Mesendoderm (in vitro differentiated cells): ENCODE measurements at regions not wholly inside any gene's neighbourhood (a gene's known extent, or its start where the extent isn't known, plus 50 kb on each side); places are given as distances from the start of the nearest gene placed in this dataset.

Experiments used
- DNase-seq: peaks from one replicate; pipeline ENCODE4 v3.0.0; 2013
- H2AK5ac ChIP-seq: 2 replicates; pipeline ENCODE4 v1.6.1; 2013; ENCODE audit warnings: low read length, inconsistent platforms
- H2BK120ac ChIP-seq: 2 replicates; pipeline ENCODE4 v1.6.1; 2013; ENCODE audit warnings: low read depth, mild to moderate bottlenecking, low read length, moderate library complexity, mixed read lengths
- H2BK15ac ChIP-seq: replicated peaks from 2 replicates; pipeline ENCODE4 v1.6.1; 2013; ENCODE audit warnings: low read depth, mild to moderate bottlenecking, moderate library complexity
- H2BK5ac ChIP-seq: 2 replicates; pipeline ENCODE4 v1.6.1; 2013; ENCODE audit warnings: low read length, inconsistent platforms
- H3K18ac ChIP-seq: 2 replicates; pipeline ENCODE4 v1.6.1; 2013; ENCODE audit warnings: mild to moderate bottlenecking, low read length, mixed read lengths
- H3K23ac ChIP-seq: one replicate; pipeline ENCODE4 v1.6.1; 2013; ENCODE audit warnings: low read length
- H3K27ac ChIP-seq: 2 replicates; pipeline ENCODE4 v1.5.1; 2013; ENCODE audit warnings: low read depth, mild to moderate bottlenecking, inconsistent platforms, low read length, moderate library complexity
- H3K27me3 ChIP-seq: 2 replicates; pipeline ENCODE4 v1.6.1; 2013; ENCODE audit warnings: low read length, control low read depth, mild to moderate bottlenecking, inconsistent platforms; ENCODE audit not compliant: insufficient read depth, poor library complexity
- H3K36me3 ChIP-seq: 2 replicates; pipeline ENCODE4 v1.6.1; 2013; ENCODE audit warnings: low read length, inconsistent platforms; ENCODE audit not compliant: control insufficient read depth, insufficient read depth
- H3K4ac ChIP-seq: one replicate; pipeline ENCODE4 v1.6.1; 2013; ENCODE audit warnings: low read depth, mild to moderate bottlenecking, low read length, moderate library complexity
- H3K4me1 ChIP-seq: 2 replicates; pipeline ENCODE4 v1.6.1; 2013; ENCODE audit warnings: low read depth, low read length, inconsistent platforms; ENCODE audit not compliant: control insufficient read depth
- H3K4me2 ChIP-seq: 2 replicates; pipeline ENCODE4 v1.6.1; 2013; ENCODE audit warnings: low read length
- H3K4me3 ChIP-seq: 2 replicates; pipeline ENCODE4 v1.5.1; 2013; ENCODE audit warnings: mild to moderate bottlenecking, low read length
- H3K56ac ChIP-seq: one replicate; pipeline ENCODE4 v1.6.1; 2013; ENCODE audit warnings: low read length
- H3K79me1 ChIP-seq: 2 replicates; pipeline ENCODE4 v1.6.1; 2013; ENCODE audit warnings: low read length, inconsistent platforms
- H3K79me2 ChIP-seq: 2 replicates; pipeline ENCODE4 v1.6.1; 2013; ENCODE audit warnings: mild to moderate bottlenecking, low read length; ENCODE audit not compliant: control insufficient read depth, insufficient read depth
- H3K9ac ChIP-seq: 2 replicates; pipeline ENCODE4 v1.6.1; 2013; ENCODE audit warnings: low read length, inconsistent platforms
- H4K5ac ChIP-seq: one replicate; pipeline ENCODE4 v1.6.1; 2013; ENCODE audit warnings: low read length
- H4K8ac ChIP-seq: one replicate; pipeline ENCODE4 v1.6.1; 2013; ENCODE audit warnings: low read depth, mild to moderate bottlenecking, control low read depth, low read length, moderate library complexity
- WGBS: extraction: QIAGEN DNeasy Blood & Tissue Kit; methylation state at CpG from one replicate; pipeline ENCODE4 v1.1.7; 2013; ENCODE audit warnings: low lambda C conversion rate, missing lambda C conversion rate; ENCODE audit not compliant: insufficient coverage; ENCODE audit errors: extremely low coverage; 5-methylcytosine and 5-hydroxymethylcytosine counted together

- Histone ChIP-seq H3K4ac (no peak overlapping the region), H2BK120ac (no peak overlapping the region), H3K4me2 (no peak overlapping the region), H3K27ac (no peak overlapping the region), H3K9ac (no peak overlapping the region), H3K79me1 (no peaks in the 10 kb centered on the region), H3K4me3 (no peak overlapping the region), H4K8ac (no peak overlapping the region), H3K79me2 (no peaks in the 10 kb centered on the region), H3K18ac (no peak overlapping the region), H3K56ac (no peak overlapping the region), H2BK15ac (no peak overlapping the region), H4K5ac (no peak overlapping the region), H3K4me1 (no peaks in the 10 kb centered on the region), H3K23ac (no peak overlapping the region), H2AK5ac (no peak overlapping the region), H3K27me3 (no peaks in the 10 kb centered on the region), H2BK5ac (no peak overlapping the region), H3K36me3 (no peaks in the 10 kb centered on the region)
- whole genome bisulfite sequencing = no CpG with 5 or more reads among the region's 11 CpGs
- DNase-seq = peak; percentile 79
These were observed 213.3 kb upstream of the MIR17HG start for GRCh38 chr13:91133941-91134802.

GRCh38 chr13:91134803-91135184 lies 212.7 kb upstream of the MIR17HG start:
- H2AK5ac ChIP-seq = no peak overlapping the region
- no peaks in the 10 kb centered on the region for H3K79me1 ChIP-seq
- no peak for DNase-seq
- H3K27ac ChIP-seq = no peak overlapping the region
- no peak overlapping the region for H3K9ac ChIP-seq
- H4K5ac ChIP-seq = no peak overlapping the region
- H3K18ac ChIP-seq = no peak overlapping the region
- no peaks in the 10 kb centered on the region for H3K27me3 ChIP-seq
- H2BK120ac ChIP-seq = no peak overlapping the region
- H3K56ac ChIP-seq = no peak overlapping the region
- no peaks in the 10 kb centered on the region for H3K79me2 ChIP-seq
- no peak overlapping the region for H3K23ac ChIP-seq
- no peaks in the 10 kb centered on the region for H3K4me1 ChIP-seq
- no peak overlapping the region for H3K4me2 ChIP-seq
- no peak overlapping the region for H2BK5ac ChIP-seq
- no peak overlapping the region for H4K8ac ChIP-seq
- no peaks in the 10 kb centered on the region for H3K36me3 ChIP-seq
- WGBS = no CpG with 5 or more reads among the region's 2 CpGs
- no peak overlapping the region for H2BK15ac ChIP-seq
- H3K4me3 ChIP-seq = no peak overlapping the region
- no peak overlapping the region for H3K4ac ChIP-seq

GRCh38 chr13:91135376-91135775 lies 212.1 kb upstream of the MIR17HG start:
- Histone ChIP-seq H4K8ac (no peak overlapping the region), H3K4me3 (no peak overlapping the region), H2AK5ac (no peak overlapping the region), H4K5ac (no peak overlapping the region), H3K4me1 (no peaks in the 10 kb centered on the region), H3K79me2 (no peaks in the 10 kb centered on the region), H2BK120ac (no peak overlapping the region), H3K27ac (no peak overlapping the region), H3K18ac (no peak overlapping the region), H2BK15ac (no peak overlapping the region), H3K56ac (no peak overlapping the region), H2BK5ac (no peak overlapping the region), H3K36me3 (no peaks in the 10 kb centered on the region), H3K79me1 (no peaks in the 10 kb centered on the region), H3K9ac (no peak overlapping the region), H3K4ac (no peak overlapping the region), H3K23ac (no peak overlapping the region), H3K27me3 (no peaks in the 10 kb centered on the region), H3K4me2 (no peak overlapping the region)
- no peak for DNase-seq

- H3K27ac ChIP-seq = no peak overlapping the region
- no peak overlapping the region for H2BK5ac ChIP-seq
- no peak overlapping the region for H3K4ac ChIP-seq
- peaks cover 3% of the 10 kb centered on the region for H3K4me1 ChIP-seq
- no peak for DNase-seq
- no peak overlapping the region for H3K23ac ChIP-seq
- H4K8ac ChIP-seq = no peak overlapping the region
- H2BK120ac ChIP-seq = no peak overlapping the region
- no peak overlapping the region for H4K5ac ChIP-seq
- no peak overlapping the region for H2AK5ac ChIP-seq
- no peak overlapping the region for H3K18ac ChIP-seq
- no peak overlapping the region for H3K9ac ChIP-seq
- H3K4me2 ChIP-seq = no peak overlapping the region
- H3K27me3 ChIP-seq = no peaks in the 10 kb centered on the region
- H3K56ac ChIP-seq = no peak overlapping the region
- no peaks in the 10 kb centered on the region for H3K36me3 ChIP-seq
- H3K79me1 ChIP-seq = no peaks in the 10 kb centered on the region
- H3K79me2 ChIP-seq = no peaks in the 10 kb centered on the region
- no peak overlapping the region for H3K4me3 ChIP-seq
- H2BK15ac ChIP-seq = no peak overlapping the region
These were observed 211.5 kb upstream of the MIR17HG start for GRCh38 chr13:91135968-91136367.

- H2AK5ac ChIP-seq = no peak overlapping the region
- no peaks in the 10 kb centered on the region for H3K79me1 ChIP-seq
- peaks cover 4% of the 10 kb centered on the region for H3K4me1 ChIP-seq
- no peak overlapping the region for H3K23ac ChIP-seq
- H3K27me3 ChIP-seq = no peaks in the 10 kb centered on the region
- DNase-seq = no peak
- no peak overlapping the region for H4K5ac ChIP-seq
- no peaks in the 10 kb centered on the region for H3K36me3 ChIP-seq
- H3K18ac ChIP-seq = no peak overlapping the region
- no peak overlapping the region for H3K4ac ChIP-seq
- no peak overlapping the region for H2BK5ac ChIP-seq
- H3K4me2 ChIP-seq = no peak overlapping the region
- H3K4me3 ChIP-seq = no peak overlapping the region
- H3K79me2 ChIP-seq = no peaks in the 10 kb centered on the region
- H3K27ac ChIP-seq = no peak overlapping the region
- H3K9ac ChIP-seq = no peak overlapping the region
- no peak overlapping the region for H2BK120ac ChIP-seq
- H2BK15ac ChIP-seq = no peak overlapping the region
- H3K56ac ChIP-seq = no peak overlapping the region
- no peak overlapping the region for H4K8ac ChIP-seq
- WGBS = no CpG with 5 or more reads among the region's 2 CpGs
These were observed 210.7 kb upstream of the MIR17HG start for GRCh38 chr13:91136806-91137205.

GRCh38 chr13:91139232-91139631 lies 208.3 kb upstream of the MIR17HG start:
- WGBS = no CpG with 5 or more reads among the region's 2 CpGs
- no peak overlapping the region for H3K23ac ChIP-seq
- H3K27ac ChIP-seq = no peak overlapping the region
- H3K4me2 ChIP-seq = no peak overlapping the region
- no peaks in the 10 kb centered on the region for H3K27me3 ChIP-seq
- no peaks in the 10 kb centered on the region for H3K36me3 ChIP-seq
- H3K4me1 ChIP-seq = peaks cover 4% of the 10 kb centered on the region
- no peak overlapping the region for H2BK120ac ChIP-seq
- H3K56ac ChIP-seq = no peak overlapping the region
- no peak overlapping the region for H4K5ac ChIP-seq
- no peaks in the 10 kb centered on the region for H3K79me1 ChIP-seq
- H2BK15ac ChIP-seq = no peak overlapping the region
- no peak overlapping the region for H3K18ac ChIP-seq
- no peak overlapping the region for H2BK5ac ChIP-seq
- no peak overlapping the region for H3K4me3 ChIP-seq
- no peak overlapping the region for H3K9ac ChIP-seq
- no peak overlapping the region for H4K8ac ChIP-seq
- no peak overlapping the region for H2AK5ac ChIP-seq
- no peaks in the 10 kb centered on the region for H3K79me2 ChIP-seq
- DNase-seq = no peak
- no peak overlapping the region for H3K4ac ChIP-seq
